Bone marrow (tissue), 2 donors: ENCODE measurements at regions not wholly inside any gene's neighbourhood (a gene's known extent, or its start where the extent isn't known, plus 50 kb on each side); places are given as distances from the start of the nearest gene placed in this dataset.

ENCODE experiments used
- DNase-seq, 2 donors: peaks; one replicate each; lab custom pipeline; 2025; lab: John Stamatoyannopoulos, UW

- DNase-seq, result no peak
Measured at GRCh38 chr10:64079341-64079740, 558.1 kb downstream of the REEP3 start.

DNA sequence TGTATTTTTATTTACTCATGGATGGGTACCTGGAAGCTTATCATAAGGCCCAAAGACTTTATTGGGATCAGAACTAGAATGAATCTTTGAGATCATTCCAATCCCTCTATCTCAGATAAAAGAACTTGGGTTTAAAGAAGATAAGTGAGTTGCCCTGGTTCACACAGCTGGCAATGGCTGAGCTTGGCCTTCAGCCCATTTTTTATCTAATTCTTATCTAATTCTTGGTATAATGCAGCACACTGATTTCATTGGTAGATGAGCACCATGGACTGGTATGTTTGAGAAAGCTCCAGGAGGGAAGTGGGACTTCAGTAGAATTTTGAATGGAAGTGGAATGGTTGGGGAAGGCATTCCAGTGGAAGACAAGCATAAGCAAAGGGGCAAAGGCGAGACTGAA is 558.9 kb downstream of the REEP3 start:
- no peak for DNase-seq

GRCh38 chr10:64081947-64082482 is 560.8 kb downstream of the REEP3 start:
- no peak for DNase-seq

DNA sequence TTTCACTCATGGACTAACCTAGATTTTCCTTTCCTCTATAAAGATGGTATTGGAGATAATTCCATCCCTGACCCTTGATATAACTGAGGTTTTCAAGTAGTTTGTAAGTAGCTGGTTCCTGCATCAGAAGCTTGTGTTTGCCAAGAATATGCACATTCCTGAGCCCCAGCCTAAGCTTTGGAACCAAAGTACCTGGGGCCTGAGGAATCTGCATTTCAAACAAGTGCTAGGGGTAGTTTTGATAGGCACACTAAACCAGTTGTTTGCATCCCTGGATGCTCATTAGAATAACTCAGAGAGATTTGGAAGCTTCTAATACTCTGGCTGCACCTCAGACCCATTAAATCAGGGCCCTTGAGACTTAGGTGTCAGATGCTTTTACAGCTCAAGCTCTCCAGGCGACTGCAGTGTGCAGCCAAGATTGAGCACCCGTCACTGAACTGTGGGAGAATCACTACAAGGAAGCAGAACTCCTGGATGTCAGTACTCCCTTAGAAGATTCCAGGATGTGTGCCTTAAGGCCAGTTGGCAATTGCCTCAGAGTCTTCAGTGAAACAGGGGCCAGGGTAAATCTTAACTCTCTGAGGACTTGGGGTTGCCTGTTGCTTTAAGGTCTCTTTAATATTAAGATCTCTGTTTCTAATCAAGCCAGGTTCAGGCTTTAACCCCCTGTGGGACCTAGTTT is 565.0 kb downstream of the REEP3 start:
- no peak for DNase-seq

DNA sequence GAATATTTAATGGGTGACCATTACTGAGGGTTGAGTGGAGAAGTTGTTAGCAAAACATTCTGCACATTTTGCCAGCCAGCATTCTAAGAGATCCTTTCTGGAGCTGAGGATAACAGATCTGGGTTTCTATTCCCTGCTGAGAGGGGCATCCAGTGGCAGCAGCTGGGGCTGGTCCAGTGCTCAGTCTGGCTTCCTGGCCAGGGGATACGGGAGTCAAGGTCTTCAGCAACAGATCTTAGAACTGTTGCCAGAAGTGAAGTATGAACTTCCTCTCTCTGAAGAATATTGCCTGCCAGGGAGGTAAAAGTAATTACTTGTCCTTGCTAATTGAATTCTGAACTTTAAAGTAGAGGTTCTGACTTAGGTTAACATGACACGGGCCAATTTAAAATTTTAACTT is 568.4 kb downstream of the REEP3 start:
- no peak for DNase-seq

GRCh38 chr10:64090865-64091264 is 569.7 kb downstream of the REEP3 start:
- DNase-seq, result no peak

GRCh38 chr10:64091897-64092296 is 570.7 kb downstream of the REEP3 start:
- no peak for DNase-seq

GRCh38 chr10:64093304-64093703 is 572.1 kb downstream of the REEP3 start:
- no peak for DNase-seq

DNA sequence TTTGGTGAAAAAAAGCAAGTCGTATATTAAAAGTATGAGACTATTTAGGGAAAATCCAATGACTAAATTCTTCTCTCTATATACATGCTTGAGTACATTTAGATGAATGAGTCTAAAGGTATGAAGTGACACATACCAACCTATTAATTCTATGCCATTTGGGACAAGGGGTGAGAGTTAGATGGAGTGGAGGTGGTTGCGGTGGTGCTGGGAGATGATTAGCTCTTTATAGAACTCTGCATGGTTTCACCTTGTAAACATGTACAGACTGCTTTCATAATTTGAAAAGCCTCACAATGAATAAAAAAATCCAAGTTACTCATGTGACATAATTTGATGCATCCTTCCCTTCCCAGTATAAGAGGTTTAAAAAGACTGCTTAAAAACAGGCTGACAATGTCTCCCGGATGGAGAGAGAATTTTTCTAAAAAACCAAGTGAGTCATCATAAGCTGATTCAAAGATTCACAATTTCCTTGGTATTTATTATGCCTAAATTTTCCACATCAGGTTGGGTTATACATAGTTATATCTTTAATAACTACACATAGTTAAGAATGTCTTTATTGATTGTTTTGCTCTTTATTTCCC is 572.8 kb downstream of the REEP3 start:
- no peak for DNase-seq

DNA sequence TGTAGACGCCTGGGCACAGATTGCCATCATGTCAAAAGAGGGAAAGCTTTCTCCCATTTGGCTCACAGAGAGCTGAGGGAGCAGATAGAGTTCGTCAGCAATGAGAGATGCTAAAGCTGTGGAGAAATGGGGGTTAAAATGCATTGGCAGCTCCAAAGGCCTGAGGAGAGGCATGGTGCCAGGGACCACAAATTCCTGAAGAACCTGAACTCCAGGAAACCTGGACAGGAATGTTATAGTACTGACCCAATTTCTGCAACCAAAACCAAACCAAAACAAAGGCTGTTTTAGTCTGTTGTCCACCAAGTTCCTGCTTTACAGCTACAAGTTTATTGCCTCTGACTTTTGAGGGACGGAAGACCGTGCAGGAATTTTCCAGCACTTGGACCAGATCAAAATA is 575.7 kb downstream of the REEP3 start:
- no peak for DNase-seq

GRCh38 chr10:64097391-64098122 is 576.4 kb downstream of the REEP3 start:
- no peak for DNase-seq

- no peak for DNase-seq
Measured at GRCh38 chr10:64098994-64099393, 577.8 kb downstream of the REEP3 start.

DNA sequence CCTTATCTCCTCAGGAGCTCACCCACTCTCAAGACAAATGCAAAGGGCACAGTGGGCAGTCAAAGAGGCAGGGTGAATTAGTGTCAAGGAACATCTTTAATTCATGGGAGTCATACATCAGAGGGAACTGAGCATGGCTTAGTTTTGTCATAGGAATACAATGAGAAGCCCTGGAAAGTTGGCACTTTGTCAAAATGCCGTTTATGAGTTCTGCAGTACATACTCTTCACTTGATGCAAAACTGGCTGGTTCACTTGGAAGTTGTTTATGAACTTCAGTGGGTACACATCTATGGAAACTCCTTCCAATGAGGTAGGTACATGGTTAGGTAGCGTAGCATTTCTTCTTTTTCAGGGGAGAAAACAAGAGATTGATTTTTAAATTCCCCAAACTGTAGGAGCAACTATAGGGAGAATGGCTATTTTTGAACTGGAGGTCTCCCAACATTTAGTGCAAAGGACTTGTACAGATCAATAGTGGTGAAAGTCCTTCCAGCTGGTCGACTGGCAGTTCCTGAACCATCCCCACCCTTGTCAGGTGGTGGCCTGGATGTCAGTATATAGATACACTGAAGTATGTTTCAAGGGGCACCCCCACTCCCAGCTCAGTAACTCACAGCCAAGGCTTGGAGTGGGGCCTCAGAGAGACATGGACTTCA is 580.5 kb downstream of the REEP3 start:
- DNase-seq, result no peak

GRCh38 chr10:64102264-64102633 is 581.0 kb downstream of the REEP3 start:
- no peak for DNase-seq

DNA sequence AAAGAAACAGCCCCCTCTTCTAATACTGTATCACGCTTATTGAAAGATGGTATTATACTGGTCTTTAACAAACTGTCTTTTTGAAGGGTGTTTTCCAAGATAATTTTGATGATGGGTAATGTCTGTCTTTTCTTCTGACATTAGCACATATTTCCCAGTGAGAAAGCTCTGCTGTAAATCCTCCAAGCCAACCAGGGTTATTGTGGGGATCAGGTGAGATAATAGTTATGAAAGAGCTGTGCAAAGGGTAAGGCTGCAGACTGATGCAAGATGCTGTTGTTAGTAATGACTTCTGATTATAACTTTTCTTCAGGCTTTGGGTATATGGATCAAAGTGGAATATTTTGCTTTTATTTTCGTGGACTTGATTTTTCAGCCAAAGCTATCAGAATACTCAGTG is 581.7 kb downstream of the REEP3 start:
- no peak for DNase-seq

- no peak for DNase-seq
Measured at GRCh38 chr10:64103750-64104470, 582.7 kb downstream of the REEP3 start.

DNA sequence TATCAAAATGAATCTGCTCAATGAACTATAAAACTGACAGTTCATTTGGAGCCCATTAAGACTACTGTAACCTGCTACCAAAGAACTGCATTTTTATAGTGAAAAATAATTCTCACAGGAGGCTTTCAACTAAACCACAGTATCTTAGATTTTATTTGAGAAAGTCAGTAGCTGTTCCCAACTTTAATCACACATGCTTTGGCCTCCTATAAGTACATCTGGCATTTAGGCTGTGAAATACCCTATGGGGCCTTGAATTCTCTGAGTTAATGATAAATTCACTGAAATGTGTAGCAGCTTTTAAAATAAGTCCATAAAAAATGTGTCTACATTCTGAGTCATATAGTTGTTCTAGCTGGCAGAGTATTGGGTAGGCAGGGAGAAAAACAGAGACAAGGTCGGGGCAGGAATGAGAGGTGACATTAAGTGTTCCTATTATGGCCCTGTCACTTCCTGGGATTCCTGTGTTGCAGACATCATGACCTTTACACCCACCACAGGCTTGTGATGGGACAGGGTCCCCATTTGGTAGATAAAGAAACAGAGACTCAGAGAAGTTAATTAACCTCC is 588.8 kb downstream of the REEP3 start:
- DNase-seq, result no peak

- DNase-seq, result no peak
Measured at GRCh38 chr10:64112701-64113355, 591.6 kb downstream of the REEP3 start.

GRCh38 chr10:64113375-64113774 is 592.2 kb downstream of the REEP3 start:
- DNase-seq, result no peak

DNA sequence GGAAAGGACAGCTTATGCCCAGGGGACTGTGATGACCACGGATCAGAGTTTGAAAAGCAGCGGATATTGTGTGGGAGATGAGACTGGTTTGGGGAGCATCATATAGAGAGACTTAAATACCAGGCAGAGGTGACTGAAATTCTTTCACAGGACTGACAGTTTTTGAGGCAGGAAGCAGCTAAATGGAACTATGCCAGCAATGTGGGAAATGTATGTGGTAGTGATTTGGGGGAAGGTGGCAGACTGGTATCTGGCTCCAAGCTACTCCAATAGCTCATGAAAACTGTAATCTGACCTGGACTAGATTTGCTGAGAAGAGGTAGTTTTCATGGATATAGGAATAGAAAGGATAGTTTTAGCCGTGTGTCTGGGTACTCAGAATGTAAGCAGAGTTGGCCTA is 592.6 kb downstream of the REEP3 start:
- DNase-seq, result no peak

- no peak for DNase-seq
Measured at GRCh38 chr10:64115471-64115870, 594.3 kb downstream of the REEP3 start.
